Activated CD4-positive, alpha-beta memory T cell treated with anti-CD3 and anti-CD28 coated beads, Interleukin-2, amount 10 ng/mL, durations not matched to agents 7 days and 5 days (primary cell): ENCODE measurements at regions not wholly inside any gene's neighbourhood (a gene's known extent, or its start where the extent isn't known, plus 50 kb on each side); places are given as distances from the start of the nearest gene placed in this dataset.

Source experiments
- CTCF ChIA-PET: fragments of 350-600 bp; sonication (Branson Sonifier 250); formaldehyde crosslinking; loops from one replicate; lab custom pipeline; 2021; ENCODE audit warnings: antibody characterized with exemption, inconsistent platforms; lab: Charles Lee
- POLR2A ChIA-PET: fragments of 350-600 bp; sonication (Branson Sonifier 250); formaldehyde crosslinking; loops from one replicate; lab custom pipeline; 2021; ENCODE audit warnings: antibody characterized with exemption; lab: Charles Lee
- DNase-seq: peaks from one replicate; pipeline ENCODE4 v3.0.0-alpha.2; 2020
- H3K27ac Mint-ChIP-seq: one replicate; pipeline ENCODE4 v1.8.0; 2021; ENCODE audit warnings: mild to moderate bottlenecking, mixed read lengths
- H3K27me3 Mint-ChIP-seq: one replicate; pipeline ENCODE4 v1.8.0; 2021; ENCODE audit warnings: mixed read lengths
- H3K36me3 Mint-ChIP-seq: one replicate; pipeline ENCODE4 v1.8.0; 2021; ENCODE audit warnings: low read depth, mixed read lengths
- H3K4me1 Mint-ChIP-seq: one replicate; pipeline ENCODE4 v1.8.0; 2021; ENCODE audit warnings: mixed read lengths
- H3K4me3 Mint-ChIP-seq: one replicate; pipeline ENCODE4 v1.8.0; 2021; ENCODE audit warnings: mild to moderate bottlenecking, mixed read lengths
- H3K9me3 Mint-ChIP-seq: one replicate; pipeline ENCODE4 v1.8.0; 2021; ENCODE audit warnings: mixed read lengths

- CTCF ChIA-PET, result no interaction called here
- Mint-ChIP-seq H3K4me3 (no peak overlapping the region), H3K4me1 (no peaks in the 10 kb centered on the region), H3K27ac (no peak overlapping the region), H3K27me3 (no peaks in the 10 kb centered on the region), H3K36me3 (no peaks in the 10 kb centered on the region), H3K9me3 (peaks cover 8% of the 10 kb centered on the region)
- POLR2A ChIA-PET, result no interaction called here
- DNase-seq, result no peak
These were observed 448.9 kb downstream of the TCERG1L start for GRCh38 chr10:130862626-130863025.

- H3K9me3 Mint-ChIP-seq, result peaks cover 8% of the 10 kb centered on the region
- POLR2A ChIA-PET, result no interaction called here
- H3K27ac Mint-ChIP-seq, result no peak overlapping the region
- no peak for DNase-seq
- CTCF ChIA-PET, result no interaction called here
- H3K4me1 Mint-ChIP-seq, result no peaks in the 10 kb centered on the region
- H3K27me3 Mint-ChIP-seq, result no peaks in the 10 kb centered on the region
- H3K36me3 Mint-ChIP-seq, result no peaks in the 10 kb centered on the region
- no peak overlapping the region for H3K4me3 Mint-ChIP-seq
These were observed 448.5 kb downstream of the TCERG1L start for GRCh38 chr10:130863044-130863443.

- POLR2A ChIA-PET, result no interaction called here
- H3K4me3 Mint-ChIP-seq, result no peak overlapping the region
- H3K27me3 Mint-ChIP-seq, result no peaks in the 10 kb centered on the region
- CTCF ChIA-PET, result no interaction called here
- H3K27ac Mint-ChIP-seq, result no peak overlapping the region
- no peaks in the 10 kb centered on the region for H3K4me1 Mint-ChIP-seq
- no peaks in the 10 kb centered on the region for H3K36me3 Mint-ChIP-seq
- peaks cover 9% of the 10 kb centered on the region for H3K9me3 Mint-ChIP-seq
- DNase-seq, result no peak
These were observed 446.3 kb downstream of the TCERG1L start for GRCh38 chr10:130864961-130865818.

GRCh38 chr10:130866857-130867256 lies 444.7 kb downstream of the TCERG1L start:
- Mint-ChIP-seq H3K27me3 (no peaks in the 10 kb centered on the region), H3K9me3 (peaks cover 10% of the 10 kb centered on the region), H3K27ac (no peak overlapping the region), H3K36me3 (no peaks in the 10 kb centered on the region), H3K4me1 (no peaks in the 10 kb centered on the region), H3K4me3 (no peak overlapping the region)
- no peak for DNase-seq
- POLR2A ChIA-PET, result no interaction called here
- CTCF ChIA-PET, result no interaction called here

- H3K27me3 Mint-ChIP-seq, result no peaks in the 10 kb centered on the region
- no peak for DNase-seq
- ChIA-PET POLR2A (no interaction called here), CTCF (no interaction called here)
- no peak overlapping the region for H3K4me3 Mint-ChIP-seq
- H3K4me1 Mint-ChIP-seq, result no peaks in the 10 kb centered on the region
- H3K9me3 Mint-ChIP-seq, result peaks cover 7% of the 10 kb centered on the region
- no peaks in the 10 kb centered on the region for H3K36me3 Mint-ChIP-seq
- no peak overlapping the region for H3K27ac Mint-ChIP-seq
These were observed 443.9 kb downstream of the TCERG1L start for GRCh38 chr10:130867446-130868194.

- H3K27ac Mint-ChIP-seq, result no peak overlapping the region
- no peaks in the 10 kb centered on the region for H3K4me1 Mint-ChIP-seq
- CTCF ChIA-PET, result no interaction called here
- no peaks in the 10 kb centered on the region for H3K36me3 Mint-ChIP-seq
- H3K4me3 Mint-ChIP-seq, result no peak overlapping the region
- DNase-seq, result no peak
- peaks cover 3% of the 10 kb centered on the region for H3K9me3 Mint-ChIP-seq
- H3K27me3 Mint-ChIP-seq, result no peaks in the 10 kb centered on the region
- POLR2A ChIA-PET, result no interaction called here
These were observed 442.2 kb downstream of the TCERG1L start for GRCh38 chr10:130869179-130869841.

- DNase-seq, result no peak
- Mint-ChIP-seq H3K27me3 (no peaks in the 10 kb centered on the region), H3K27ac (no peak overlapping the region), H3K36me3 (no peaks in the 10 kb centered on the region), H3K4me3 (no peak overlapping the region), H3K4me1 (no peaks in the 10 kb centered on the region), H3K9me3 (peaks cover 3% of the 10 kb centered on the region)
- ChIA-PET CTCF (no interaction called here), POLR2A (no interaction called here)
These were observed 440.1 kb downstream of the TCERG1L start for GRCh38 chr10:130871406-130871805.

- peaks cover 3% of the 10 kb centered on the region for H3K9me3 Mint-ChIP-seq
- no peak for DNase-seq
- H3K36me3 Mint-ChIP-seq, result no peaks in the 10 kb centered on the region
- no peak overlapping the region for H3K27ac Mint-ChIP-seq
- no peaks in the 10 kb centered on the region for H3K27me3 Mint-ChIP-seq
- H3K4me1 Mint-ChIP-seq, result no peaks in the 10 kb centered on the region
- H3K4me3 Mint-ChIP-seq, result no peak overlapping the region
- ChIA-PET POLR2A (no interaction called here), CTCF (no interaction called here)
These were observed 437.9 kb downstream of the TCERG1L start for GRCh38 chr10:130873636-130874035.

- H3K36me3 Mint-ChIP-seq, result no peaks in the 10 kb centered on the region
- H3K9me3 Mint-ChIP-seq, result peaks cover 3% of the 10 kb centered on the region
- CTCF ChIA-PET, result no interaction called here
- no peak for DNase-seq
- POLR2A ChIA-PET, result no interaction called here
- H3K4me1 Mint-ChIP-seq, result no peaks in the 10 kb centered on the region
- no peak overlapping the region for H3K4me3 Mint-ChIP-seq
- no peak overlapping the region for H3K27ac Mint-ChIP-seq
- no peaks in the 10 kb centered on the region for H3K27me3 Mint-ChIP-seq
These were observed 436.4 kb downstream of the TCERG1L start for GRCh38 chr10:130875116-130875515.

GRCh38 chr10:130875897-130876472 lies 435.5 kb downstream of the TCERG1L start:
- H3K9me3 Mint-ChIP-seq, result no peaks in the 10 kb centered on the region
- H3K4me3 Mint-ChIP-seq, result no peak overlapping the region
- no peaks in the 10 kb centered on the region for H3K4me1 Mint-ChIP-seq
- no peak overlapping the region for H3K27ac Mint-ChIP-seq
- H3K36me3 Mint-ChIP-seq, result no peaks in the 10 kb centered on the region
- DNase-seq, result no peak
- CTCF ChIA-PET, result no interaction called here
- POLR2A ChIA-PET, result no interaction called here
- no peaks in the 10 kb centered on the region for H3K27me3 Mint-ChIP-seq

- H3K27ac Mint-ChIP-seq, result no peak overlapping the region
- POLR2A ChIA-PET, result no interaction called here
- no peaks in the 10 kb centered on the region for H3K27me3 Mint-ChIP-seq
- no peaks in the 10 kb centered on the region for H3K9me3 Mint-ChIP-seq
- H3K36me3 Mint-ChIP-seq, result no peaks in the 10 kb centered on the region
- no peaks in the 10 kb centered on the region for H3K4me1 Mint-ChIP-seq
- no peak for DNase-seq
- CTCF ChIA-PET, result no interaction called here
- no peak overlapping the region for H3K4me3 Mint-ChIP-seq
These were observed 434.4 kb downstream of the TCERG1L start for GRCh38 chr10:130877126-130877525.

- Mint-ChIP-seq H3K27ac (no peak overlapping the region), H3K9me3 (no peaks in the 10 kb centered on the region), H3K4me3 (no peak overlapping the region), H3K36me3 (no peaks in the 10 kb centered on the region), H3K4me1 (no peaks in the 10 kb centered on the region), H3K27me3 (no peaks in the 10 kb centered on the region)
- CTCF ChIA-PET, result no interaction called here
- DNase-seq, result no peak
- POLR2A ChIA-PET, result no interaction called here
These were observed 433.4 kb downstream of the TCERG1L start for GRCh38 chr10:130878131-130878530.

- POLR2A ChIA-PET, result no interaction called here
- CTCF ChIA-PET, result no interaction called here
- no peaks in the 10 kb centered on the region for H3K27me3 Mint-ChIP-seq
- H3K27ac Mint-ChIP-seq, result no peak overlapping the region
- no peak for DNase-seq
- H3K4me3 Mint-ChIP-seq, result no peak overlapping the region
- H3K9me3 Mint-ChIP-seq, result peaks cover 2% of the 10 kb centered on the region
- H3K36me3 Mint-ChIP-seq, result no peaks in the 10 kb centered on the region
- H3K4me1 Mint-ChIP-seq, result no peaks in the 10 kb centered on the region
These were observed 428.6 kb downstream of the TCERG1L start for GRCh38 chr10:130882906-130883305.
